GM12891 (cell line): ENCODE measurements at regions not wholly inside any gene's neighbourhood (a gene's known extent, or its start where the extent isn't known, plus 50 kb on each side); places are given as distances from the start of the nearest gene placed in this dataset.

Source experiments
- POLR2A ChIP-seq: IDR thresholded peaks from 2 replicates; pipeline ENCODE4 v1.6.1; 2011; ENCODE audit warnings: low read depth, low read length, control low read depth
- POLR2AphosphoS5 ChIP-seq: IDR thresholded peaks from 2 replicates; pipeline ENCODE4 v1.6.1; 2011; ENCODE audit warnings: low read depth, low read length, control low read depth
- POU2F2 ChIP-seq: IDR thresholded peaks from 2 replicates; pipeline ENCODE4 v1.6.1; 2011; ENCODE audit warnings: low read depth, mild to moderate bottlenecking, control low read depth, low read length, moderate library complexity
- SPI1 ChIP-seq: IDR thresholded peaks from 2 replicates; pipeline ENCODE4 v1.6.1; 2011; ENCODE audit warnings: low read depth, low read length, control low read depth
- TAF1 ChIP-seq: IDR thresholded peaks from 2 replicates; pipeline ENCODE4 v1.6.1; 2011; ENCODE audit warnings: low read depth, low read length, control low read depth

- TF ChIP-seq POLR2A (no peak), POLR2AphosphoS5 (no peak), TAF1 (no peak), SPI1 (no peak), POU2F2 (no peak)
Observed at GRCh38 chr4:12897954-12898353, 586.2 kb downstream of the RAB28 start.
